HepG2 (cell line): ENCODE measurements at regions not wholly inside any gene's neighbourhood (a gene's known extent, or its start where the extent isn't known, plus 50 kb on each side); places are given as distances from the start of the nearest gene placed in this dataset.

Experiments
- FOSL2 ChIP-seq: sonication (generic); formaldehyde crosslinking; IDR thresholded peaks from 2 replicates; pipeline ENCODE4 v1.4.0; 2020; ENCODE audit warnings: missing genetic modification reagents
- HNRNPK ChIP-seq: fragments of 200-400 bp; formaldehyde crosslinking; IDR thresholded peaks from 2 replicates; pipeline ENCODE4 v1.6.1; 2018; ENCODE audit warnings: low read length, low read depth, moderate library complexity, mild to moderate bottlenecking; ENCODE audit not compliant: poor library complexity, severe bottlenecking
- KDM5A ChIP-seq: fragments of 200-600 bp; sonication (generic); IDR thresholded peaks from 2 replicates; pipeline ENCODE4 v1.7.0; 2018; ENCODE audit warnings: antibody characterized with exemption, mild to moderate bottlenecking, low read length, borderline replicate concordance
- KMT2B ChIP-seq: IDR thresholded peaks from 2 replicates; pipeline ENCODE4 v1.6.1; 2016; ENCODE audit warnings: missing genetic modification reagents, missing compliant biosample characterization
- NCOA5 ChIP-seq: sonication (generic); formaldehyde crosslinking; IDR thresholded peaks from 2 replicates; pipeline ENCODE4 v1.4.0; 2020; ENCODE audit warnings: missing genetic modification reagents
- RXRA ChIP-seq: sonication (generic); formaldehyde crosslinking; IDR thresholded peaks from 2 replicates; pipeline ENCODE4 v1.5.1; 2020; ENCODE audit warnings: missing genetic modification reagents
- SKI ChIP-seq: fragments of 450-650 bp; IDR thresholded peaks from one replicate; pipeline ENCODE4 v1.6.1; 2018; ENCODE audit warnings: mild to moderate bottlenecking; ENCODE audit not compliant: partially characterized antibody
- SMC3 ChIP-seq: IDR thresholded peaks from 2 replicates; pipeline ENCODE4 v1.6.1; 2011; ENCODE audit warnings: low read length, improper control_type of control experiment
- SOX6 ChIP-seq, 2 experiments: fragments of 450-650 bp in 1 of 2; sonication (generic) in 1 of 2; formaldehyde crosslinking in 1 of 2; IDR thresholded peaks; 2 replicates each; pipeline versions ENCODE4 v1.4.0 to v1.6.1; 2017 to 2020; ENCODE audit warnings: antibody characterized with exemption in 1 of 2, mild to moderate bottlenecking in 1 of 2, missing genetic modification reagents in 1 of 2
- YEATS2 ChIP-seq: sonication (generic); formaldehyde crosslinking; IDR thresholded peaks from 2 replicates; pipeline ENCODE4 v1.4.0; 2020; ENCODE audit warnings: missing genetic modification reagents, borderline replicate concordance
- ZMYM4 ChIP-seq: sonication (generic); formaldehyde crosslinking; IDR thresholded peaks from 2 replicates; pipeline ENCODE4 v1.8.1; 2023; ENCODE audit warnings: mild to moderate bottlenecking, missing genetic modification reagents
- ZNF251 ChIP-seq: sonication (generic); formaldehyde crosslinking; IDR thresholded peaks from 2 replicates; pipeline ENCODE4 v1.9.0; 2021; ENCODE audit warnings: mild to moderate bottlenecking, missing genetic modification reagents
- ZNF292 ChIP-seq: sonication (generic); formaldehyde crosslinking; IDR thresholded peaks from 2 replicates; pipeline ENCODE4 v1.8.1; 2022; ENCODE audit warnings: mild to moderate bottlenecking, low read depth, missing genetic modification reagents, borderline replicate concordance
- ZNF547 ChIP-seq: sonication (generic); formaldehyde crosslinking; IDR thresholded peaks from 2 replicates; pipeline ENCODE4 v1.5.1; 2020; ENCODE audit warnings: mild to moderate bottlenecking, missing genetic modification reagents
- ZNF672 ChIP-seq: sonication (generic); formaldehyde crosslinking; IDR thresholded peaks from 2 replicates; pipeline ENCODE4 v1.8.1; 2022; ENCODE audit warnings: missing genetic modification reagents
- TF ChIP-seq, protein P1 (sequence below): sonication (generic); formaldehyde crosslinking; IDR thresholded peaks from 2 replicates; pipeline ENCODE4 v1.5.1; 2020; ENCODE audit warnings: mild to moderate bottlenecking, moderate library complexity, missing genetic modification reagents
- TF ChIP-seq, protein P2 (sequence below): IDR thresholded peaks from 2 replicates; pipeline ENCODE4 v1.6.1; 2016; ENCODE audit warnings: mild to moderate bottlenecking, missing biosample characterization, missing genetic modification reagents
- TF ChIP-seq, protein P3 (sequence below): IDR thresholded peaks from 2 replicates; pipeline ENCODE4 v1.6.1; 2016; ENCODE audit warnings: low read depth, borderline replicate concordance
- TF ChIP-seq, protein P4 (sequence below): sonication (generic); formaldehyde crosslinking; IDR thresholded peaks from 2 replicates; pipeline ENCODE4 v1.5.0; 2020; ENCODE audit warnings: mild to moderate bottlenecking, missing genetic modification reagents, moderate library complexity

DNA sequence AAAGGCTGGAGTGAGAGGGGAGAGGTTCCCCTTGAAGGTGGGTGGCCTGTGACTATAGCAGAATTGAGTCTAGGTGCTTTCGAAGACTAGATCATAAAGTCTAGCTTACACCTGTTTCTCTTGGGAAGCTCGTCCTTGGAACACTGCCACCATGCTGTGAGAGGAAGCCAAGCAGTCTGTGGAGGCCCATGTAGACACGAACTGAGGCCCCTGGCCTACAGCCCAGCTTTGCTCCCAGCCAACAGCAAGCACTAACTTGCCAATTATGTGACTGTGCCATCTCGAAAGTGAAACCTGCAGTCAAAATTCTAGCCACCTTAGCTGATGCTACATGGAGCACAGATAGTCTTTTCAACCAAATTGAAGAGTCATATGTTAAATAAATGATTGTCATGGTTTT is 190.5 kb upstream of the NECTIN3 start (continued):
- TF ChIP-seq, protein P1, sequence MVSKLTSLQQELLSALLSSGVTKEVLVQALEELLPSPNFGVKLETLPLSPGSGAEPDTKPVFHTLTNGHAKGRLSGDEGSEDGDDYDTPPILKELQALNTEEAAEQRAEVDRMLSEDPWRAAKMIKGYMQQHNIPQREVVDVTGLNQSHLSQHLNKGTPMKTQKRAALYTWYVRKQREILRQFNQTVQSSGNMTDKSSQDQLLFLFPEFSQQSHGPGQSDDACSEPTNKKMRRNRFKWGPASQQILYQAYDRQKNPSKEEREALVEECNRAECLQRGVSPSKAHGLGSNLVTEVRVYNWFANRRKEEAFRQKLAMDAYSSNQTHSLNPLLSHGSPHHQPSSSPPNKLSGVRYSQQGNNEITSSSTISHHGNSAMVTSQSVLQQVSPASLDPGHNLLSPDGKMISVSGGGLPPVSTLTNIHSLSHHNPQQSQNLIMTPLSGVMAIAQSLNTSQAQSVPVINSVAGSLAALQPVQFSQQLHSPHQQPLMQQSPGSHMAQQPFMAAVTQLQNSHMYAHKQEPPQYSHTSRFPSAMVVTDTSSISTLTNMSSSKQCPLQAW = no peak
- TF ChIP-seq ZMYM4 (peak; percentile 63; the same call in 1 of the 2 replicates), ZNF292 (no peak), KMT2B (CRISPR knock-in tag) (no peak), SKI (no peak), ZNF251 (CRISPR knock-in tag) (no peak), SOX6 (IDR thresholded peaks at IDR 0.05) (no peak), SOX6 (CRISPR knock-in tag; IDR thresholded peaks at IDR 0.05) (no peak), ZNF672 (no peak), NCOA5 (CRISPR knock-in tag) (no peak), YEATS2 (CRISPR knock-in tag) (no peak), HNRNPK (no peak), SMC3 (peak; percentile 40; the same call in 1 of the 2 replicates), ZNF547 (CRISPR knock-in tag) (no peak), KDM5A (no peak), RXRA (no peak), FOSL2 (CRISPR knock-in tag) (no peak)
- TF ChIP-seq, protein P2, sequence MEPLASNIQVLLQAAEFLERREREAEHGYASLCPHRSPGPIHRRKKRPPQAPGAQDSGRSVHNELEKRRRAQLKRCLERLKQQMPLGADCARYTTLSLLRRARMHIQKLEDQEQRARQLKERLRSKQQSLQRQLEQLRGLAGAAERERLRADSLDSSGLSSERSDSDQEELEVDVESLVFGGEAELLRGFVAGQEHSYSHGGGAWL = no peak
- TF ChIP-seq, protein P3, sequence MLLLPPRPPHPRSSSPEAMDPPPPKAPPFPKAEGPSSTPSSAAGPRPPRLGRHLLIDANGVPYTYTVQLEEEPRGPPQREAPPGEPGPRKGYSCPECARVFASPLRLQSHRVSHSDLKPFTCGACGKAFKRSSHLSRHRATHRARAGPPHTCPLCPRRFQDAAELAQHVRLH = no peak
- TF ChIP-seq, protein P4, sequence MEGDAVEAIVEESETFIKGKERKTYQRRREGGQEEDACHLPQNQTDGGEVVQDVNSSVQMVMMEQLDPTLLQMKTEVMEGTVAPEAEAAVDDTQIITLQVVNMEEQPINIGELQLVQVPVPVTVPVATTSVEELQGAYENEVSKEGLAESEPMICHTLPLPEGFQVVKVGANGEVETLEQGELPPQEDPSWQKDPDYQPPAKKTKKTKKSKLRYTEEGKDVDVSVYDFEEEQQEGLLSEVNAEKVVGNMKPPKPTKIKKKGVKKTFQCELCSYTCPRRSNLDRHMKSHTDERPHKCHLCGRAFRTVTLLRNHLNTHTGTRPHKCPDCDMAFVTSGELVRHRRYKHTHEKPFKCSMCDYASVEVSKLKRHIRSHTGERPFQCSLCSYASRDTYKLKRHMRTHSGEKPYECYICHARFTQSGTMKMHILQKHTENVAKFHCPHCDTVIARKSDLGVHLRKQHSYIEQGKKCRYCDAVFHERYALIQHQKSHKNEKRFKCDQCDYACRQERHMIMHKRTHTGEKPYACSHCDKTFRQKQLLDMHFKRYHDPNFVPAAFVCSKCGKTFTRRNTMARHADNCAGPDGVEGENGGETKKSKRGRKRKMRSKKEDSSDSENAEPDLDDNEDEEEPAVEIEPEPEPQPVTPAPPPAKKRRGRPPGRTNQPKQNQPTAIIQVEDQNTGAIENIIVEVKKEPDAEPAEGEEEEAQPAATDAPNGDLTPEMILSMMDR = peak; percentile 66
